ENCODE measurements at regions not wholly inside any gene's neighbourhood (a gene's known extent, or its start where the extent isn't known, plus 50 kb on each side); places are given as distances from the start of the nearest gene placed in this dataset.

- no peak for TF ChIP-seq CTCF (conservative IDR thresholded peaks at IDR 0.05; ENCODE audit: low read depth, low read length)
- TF ChIP-seq CEBPB (IDR thresholded peaks at IDR 0.05; ENCODE audit: low read depth, low read length), result no peak
- TF ChIP-seq RFX5 (IDR thresholded peaks at IDR 0.05; ENCODE audit: low read depth, low read length), result no peak
- TF ChIP-seq POLR2A (IDR thresholded peaks at IDR 0.05; ENCODE audit: low read depth, low read length), result no peak
- no peak for TF ChIP-seq RAD21 (IDR thresholded peaks at IDR 0.05; ENCODE audit: low read length)
- TF ChIP-seq RCOR1 (IDR thresholded peaks at IDR 0.05; ENCODE audit: insufficient replicate concordance, low read length), result no peak
- TF ChIP-seq MXI1 (IDR thresholded peaks at IDR 0.05; ENCODE audit: borderline replicate concordance, low read depth, low read length), result no peak
- TF ChIP-seq BHLHE40 (IDR thresholded peaks at IDR 0.05; ENCODE audit: low read depth, low read length), result no peak
- no peak for TF ChIP-seq USF2 (IDR thresholded peaks at IDR 0.05; ENCODE audit: low read depth, low read length)
- no peak for TF ChIP-seq MAFK (IDR thresholded peaks at IDR 0.05; ENCODE audit: low read depth, low read length)
- no peak for TF ChIP-seq ELK1 (IDR thresholded peaks at IDR 0.05; ENCODE audit: borderline replicate concordance, low read depth, low read length)
- no peak for TF ChIP-seq CHD1 (IDR thresholded peaks at IDR 0.05; ENCODE audit: low read depth, low read length)
- no peak for TF ChIP-seq FOS (IDR thresholded peaks at IDR 0.05; ENCODE audit: low read depth, low read length)
- TF ChIP-seq NFE2L2 (IDR thresholded peaks at IDR 0.05; ENCODE audit: low read depth, low read length), result no peak
Measured at GRCh38 chr7:51601461-51601860, 284.9 kb upstream of the COBL start.
